ENCODE measurements at regions not wholly inside any gene's neighbourhood (a gene's known extent, or its start where the extent isn't known, plus 50 kb on each side); places are given as distances from the start of the nearest gene placed in this dataset.

DNA sequence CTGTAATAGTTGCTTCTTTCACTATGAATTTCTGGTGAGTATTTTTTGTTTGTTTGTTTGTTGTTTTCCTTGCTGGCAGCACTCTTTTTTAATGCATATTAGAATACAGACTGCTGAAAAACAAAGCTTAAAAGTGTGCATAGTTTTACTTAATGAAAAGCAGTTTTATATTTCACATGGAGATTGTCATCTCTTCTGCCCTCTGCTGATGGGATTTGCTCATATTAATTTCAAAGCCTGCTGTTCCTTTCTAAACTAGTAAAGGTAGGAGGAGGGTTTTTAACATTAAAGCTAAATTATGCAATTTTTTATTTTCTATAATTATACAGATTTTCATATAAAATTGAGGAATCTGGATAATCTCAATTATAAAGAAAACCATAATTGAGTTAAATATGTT, 692.6 kb upstream of the SLITRK1 start:
- intact Hi-C loops (cut with micrococcal nuclease), result no loop called here
- peaks cover 3% of the 10 kb centered on the region for H3K9me3 Mint-ChIP-seq
- H3K4me3 Mint-ChIP-seq, result no peak overlapping the region
- H3K36me3 Mint-ChIP-seq (ENCODE audit: low read depth), result no peaks in the 10 kb centered on the region
- H3K27ac Mint-ChIP-seq, result no peak overlapping the region
- H3K27me3 Mint-ChIP-seq (ENCODE audit: low read depth), result no peaks in the 10 kb centered on the region
- CTCF ChIA-PET, result no interaction called here
- no peaks in the 10 kb centered on the region for H3K4me1 Mint-ChIP-seq (ENCODE audit: low read depth)
- no peak for DNase-seq

- intact Hi-C loops (cut with micrococcal nuclease), result no loop called here
- CTCF ChIA-PET, result no interaction called here
- H3K4me3 Mint-ChIP-seq, result no peak overlapping the region
- peaks cover 5% of the 10 kb centered on the region for H3K9me3 Mint-ChIP-seq
- H3K4me1 Mint-ChIP-seq (ENCODE audit: low read depth), result no peaks in the 10 kb centered on the region
- DNase-seq, result no peak
- no peaks in the 10 kb centered on the region for H3K27me3 Mint-ChIP-seq (ENCODE audit: low read depth)
- no peaks in the 10 kb centered on the region for H3K36me3 Mint-ChIP-seq (ENCODE audit: low read depth)
- no peak overlapping the region for H3K27ac Mint-ChIP-seq
These were observed 689.0 kb upstream of the SLITRK1 start for GRCh38 chr13:84571264-84571663.

DNA sequence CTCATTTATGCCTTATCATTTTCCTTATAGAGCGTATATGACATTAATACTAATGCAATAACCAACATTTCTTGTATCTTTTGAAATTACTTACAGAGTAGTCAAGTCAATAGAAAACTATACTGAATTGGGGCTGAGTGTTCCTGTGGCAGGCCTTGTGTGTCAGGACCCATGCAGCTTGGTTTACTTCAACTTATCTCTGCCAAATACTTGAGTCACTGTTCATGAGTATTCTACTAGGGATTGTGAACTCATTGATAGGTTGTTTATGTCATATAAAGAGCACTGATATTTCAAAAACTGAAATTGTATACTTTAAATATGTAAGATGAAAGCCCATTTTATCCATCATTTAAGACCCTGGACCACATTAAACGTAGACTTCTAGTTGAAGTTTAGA, 688.6 kb upstream of the SLITRK1 start:
- intact Hi-C loops (cut with micrococcal nuclease), result no loop called here
- Mint-ChIP-seq H3K36me3 (ENCODE audit: low read depth) (no peaks in the 10 kb centered on the region), H3K4me1 (ENCODE audit: low read depth) (no peaks in the 10 kb centered on the region), H3K27me3 (ENCODE audit: low read depth) (no peaks in the 10 kb centered on the region), H3K9me3 (peaks cover 5% of the 10 kb centered on the region), H3K4me3 (no peak overlapping the region), H3K27ac (no peak overlapping the region)
- DNase-seq, result no peak
- CTCF ChIA-PET, result no interaction called here

- H3K27ac Mint-ChIP-seq, result no peak overlapping the region
- no peak overlapping the region for H3K4me3 Mint-ChIP-seq
- no peaks in the 10 kb centered on the region for H3K27me3 Mint-ChIP-seq (ENCODE audit: low read depth)
- no peaks in the 10 kb centered on the region for H3K36me3 Mint-ChIP-seq (ENCODE audit: low read depth)
- no peak for DNase-seq
- CTCF ChIA-PET, result no interaction called here
- no peaks in the 10 kb centered on the region for H3K4me1 Mint-ChIP-seq (ENCODE audit: low read depth)
- intact Hi-C loops (cut with micrococcal nuclease), result no loop called here
- H3K9me3 Mint-ChIP-seq, result peaks cover 5% of the 10 kb centered on the region
These were observed 687.1 kb upstream of the SLITRK1 start for GRCh38 chr13:84569366-84569765.

DNA sequence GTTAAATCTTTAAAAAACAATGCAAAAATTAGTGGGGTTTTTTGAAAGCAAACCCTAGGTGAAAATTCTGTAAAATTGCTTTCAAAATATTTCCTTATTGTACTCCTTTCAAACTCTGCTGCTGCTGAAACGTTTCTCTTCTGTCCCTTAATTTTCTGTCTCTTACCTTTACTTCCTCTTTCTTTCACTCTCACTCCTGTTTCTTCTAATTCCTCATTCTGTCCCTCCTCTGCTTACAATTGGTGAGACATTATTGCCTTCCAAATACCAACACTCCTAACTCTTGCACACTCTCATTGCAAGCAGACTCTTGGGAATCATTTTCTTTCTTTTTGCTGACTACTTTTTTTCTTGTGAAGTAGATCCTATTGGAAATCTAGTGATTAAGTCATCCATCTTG, 685.6 kb upstream of the SLITRK1 start:
- H3K4me3 Mint-ChIP-seq, result no peak overlapping the region
- H3K27ac Mint-ChIP-seq, result no peak overlapping the region
- CTCF ChIA-PET, result no interaction called here
- H3K4me1 Mint-ChIP-seq (ENCODE audit: low read depth), result no peaks in the 10 kb centered on the region
- no peaks in the 10 kb centered on the region for H3K36me3 Mint-ChIP-seq (ENCODE audit: low read depth)
- intact Hi-C loops (cut with micrococcal nuclease), result no loop called here
- no peaks in the 10 kb centered on the region for H3K27me3 Mint-ChIP-seq (ENCODE audit: low read depth)
- no peak for DNase-seq
- peaks cover 5% of the 10 kb centered on the region for H3K9me3 Mint-ChIP-seq

- intact Hi-C loops (cut with micrococcal nuclease), result no loop called here
These were observed 684.5 kb upstream of the SLITRK1 start for GRCh38 chr13:84566780-84567179.

DNA sequence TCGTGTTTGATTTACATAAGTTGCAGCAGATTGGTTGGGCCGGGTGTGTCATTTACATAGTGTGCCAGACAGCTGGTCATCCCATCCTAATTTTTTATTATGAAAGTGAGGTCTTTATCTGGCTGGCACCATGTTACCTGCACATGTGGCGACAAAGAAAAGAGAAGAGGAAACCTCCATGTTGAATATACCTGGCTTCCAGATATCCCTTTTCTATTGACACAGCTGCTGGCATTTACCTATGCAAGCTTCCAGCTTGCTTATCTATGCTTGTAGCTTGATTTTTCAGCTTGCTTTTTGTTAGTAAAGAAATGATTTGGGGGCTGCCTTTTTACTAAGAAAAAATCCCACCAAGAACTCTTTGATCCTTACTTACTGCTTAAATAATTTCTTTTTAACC, 681.3 kb upstream of the SLITRK1 start:
- Mint-ChIP-seq H3K27ac (no peak overlapping the region), H3K4me3 (no peak overlapping the region), H3K36me3 (ENCODE audit: low read depth) (no peaks in the 10 kb centered on the region), H3K9me3 (peaks cover 7% of the 10 kb centered on the region), H3K4me1 (ENCODE audit: low read depth) (no peaks in the 10 kb centered on the region), H3K27me3 (ENCODE audit: low read depth) (no peaks in the 10 kb centered on the region)
- CTCF ChIA-PET, result no interaction called here
- intact Hi-C loops (cut with micrococcal nuclease), result no loop called here
- DNase-seq, result no peak

More at GRCh38 chr13:84566780-84567179, 684.5 kb upstream of the SLITRK1 start:
- CTCF ChIA-PET, result no interaction called here
- H3K4me3 Mint-ChIP-seq, result no peak overlapping the region
- peaks cover 5% of the 10 kb centered on the region for H3K9me3 Mint-ChIP-seq
- DNase-seq, result no peak
- no peaks in the 10 kb centered on the region for H3K27me3 Mint-ChIP-seq (ENCODE audit: low read depth)
- H3K27ac Mint-ChIP-seq, result no peak overlapping the region
- H3K4me1 Mint-ChIP-seq (ENCODE audit: low read depth), result no peaks in the 10 kb centered on the region
- no peaks in the 10 kb centered on the region for H3K36me3 Mint-ChIP-seq (ENCODE audit: low read depth)

DNA sequence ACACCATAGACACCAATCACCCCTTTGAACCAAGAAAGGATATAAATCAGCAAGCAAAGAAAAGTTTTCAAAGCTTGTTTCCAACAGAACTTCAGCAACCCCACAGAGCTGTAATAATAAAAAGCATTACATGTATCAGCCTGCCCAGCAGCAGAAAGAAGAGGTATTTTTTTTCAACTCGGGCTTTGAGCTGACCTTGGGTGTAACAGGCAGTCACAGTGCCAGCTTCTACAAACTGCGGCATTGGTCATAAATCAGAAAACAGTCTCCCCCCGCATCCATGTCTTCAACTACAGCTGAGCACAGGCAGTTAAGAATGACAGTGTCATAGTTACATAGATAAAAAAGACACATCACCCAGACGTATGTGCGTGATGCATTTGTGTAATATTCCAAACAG, 671.0 kb upstream of the SLITRK1 start:
- no peak overlapping the region for H3K27ac Mint-ChIP-seq
- no peak overlapping the region for H3K4me3 Mint-ChIP-seq
- no peaks in the 10 kb centered on the region for H3K27me3 Mint-ChIP-seq (ENCODE audit: low read depth)
- CTCF ChIA-PET, result no interaction called here
- H3K36me3 Mint-ChIP-seq (ENCODE audit: low read depth), result no peaks in the 10 kb centered on the region
- H3K4me1 Mint-ChIP-seq (ENCODE audit: low read depth), result no peaks in the 10 kb centered on the region
- no peak for DNase-seq
- peaks cover 7% of the 10 kb centered on the region for H3K9me3 Mint-ChIP-seq
- intact Hi-C loops (cut with micrococcal nuclease), result no loop called here

GRCh38 chr13:84543962-84544361, 661.7 kb upstream of the SLITRK1 start:
- Mint-ChIP-seq H3K9me3 (peaks cover 3% of the 10 kb centered on the region), H3K27me3 (ENCODE audit: low read depth) (no peaks in the 10 kb centered on the region), H3K4me3 (no peak overlapping the region), H3K4me1 (ENCODE audit: low read depth) (no peaks in the 10 kb centered on the region), H3K36me3 (ENCODE audit: low read depth) (no peaks in the 10 kb centered on the region), H3K27ac (no peak overlapping the region)
- no peak for DNase-seq
- intact Hi-C loops (cut with micrococcal nuclease), result no loop called here
- CTCF ChIA-PET, result no interaction called here

DNA sequence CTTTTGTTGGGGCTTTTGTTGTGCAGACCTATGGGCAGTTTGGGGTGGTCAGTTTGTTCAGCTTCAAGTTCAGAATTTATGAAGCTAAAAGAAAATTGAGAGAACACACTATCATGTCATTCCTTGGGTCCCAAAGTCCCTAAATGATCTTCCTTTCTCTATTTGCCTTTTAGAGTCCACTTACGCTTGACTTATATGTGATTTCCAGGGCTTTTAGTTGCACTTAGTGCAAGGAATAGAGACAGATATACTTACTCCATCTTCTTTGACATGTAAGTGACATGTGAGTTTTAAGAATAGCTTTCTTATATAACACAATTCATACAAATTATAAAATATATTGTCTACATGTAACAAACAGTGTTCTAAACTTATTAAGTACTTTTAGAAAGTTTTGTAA, 660.1 kb upstream of the SLITRK1 start:
- Mint-ChIP-seq H3K4me3 (no peak overlapping the region), H3K9me3 (peaks cover 4% of the 10 kb centered on the region), H3K36me3 (ENCODE audit: low read depth) (no peaks in the 10 kb centered on the region), H3K27ac (no peak overlapping the region), H3K4me1 (ENCODE audit: low read depth) (no peaks in the 10 kb centered on the region), H3K27me3 (ENCODE audit: low read depth) (no peaks in the 10 kb centered on the region)
- CTCF ChIA-PET, result no interaction called here
- no peak for DNase-seq
- intact Hi-C loops (cut with micrococcal nuclease), result no loop called here

DNA sequence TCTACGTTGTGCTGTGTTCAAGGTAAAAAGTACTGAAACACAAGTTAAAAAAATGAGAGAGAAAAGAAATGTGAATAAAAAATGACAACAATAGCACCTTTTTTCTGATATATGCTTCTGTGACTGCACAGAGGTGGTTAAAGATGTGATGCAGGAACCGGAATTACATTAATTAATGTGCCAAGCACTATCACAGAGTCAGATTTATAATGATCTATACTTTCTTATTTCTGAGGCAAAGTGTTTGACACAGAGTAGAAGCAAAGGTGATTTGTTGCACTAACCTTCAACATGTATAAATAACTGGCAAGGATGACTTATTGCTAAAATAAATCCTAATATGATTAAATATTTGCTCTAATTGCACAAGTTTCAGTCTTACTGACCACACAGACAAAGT, 654.6 kb upstream of the SLITRK1 start:
- intact Hi-C loops (cut with micrococcal nuclease), result no loop called here
- no peak overlapping the region for H3K4me3 Mint-ChIP-seq
- CTCF ChIA-PET, result no interaction called here

GRCh38 chr13:84528408-84529070, 646.3 kb upstream of the SLITRK1 start:
- Mint-ChIP-seq H3K4me1 (ENCODE audit: low read depth) (no peaks in the 10 kb centered on the region), H3K27ac (no peak overlapping the region), H3K36me3 (ENCODE audit: low read depth) (no peaks in the 10 kb centered on the region), H3K27me3 (ENCODE audit: low read depth) (no peaks in the 10 kb centered on the region), H3K9me3 (peaks cover 1% of the 10 kb centered on the region), H3K4me3 (no peak overlapping the region)
- intact Hi-C loops (cut with micrococcal nuclease), result no loop called here
- CTCF ChIA-PET, result interaction anchor here (0.6 kb wide), 1 partner anchor 1016 kb away, joined by 3 read pairs; no protein-coding TSS in a partner anchor
- DNase-seq, result no peak

More for the DNA sequence above, 654.6 kb upstream of the SLITRK1 start:
- peaks cover 1% of the 10 kb centered on the region for H3K9me3 Mint-ChIP-seq
- no peak overlapping the region for H3K27ac Mint-ChIP-seq
- no peak for DNase-seq
- no peaks in the 10 kb centered on the region for H3K4me1 Mint-ChIP-seq (ENCODE audit: low read depth)
- no peaks in the 10 kb centered on the region for H3K27me3 Mint-ChIP-seq (ENCODE audit: low read depth)
- H3K36me3 Mint-ChIP-seq (ENCODE audit: low read depth), result no peaks in the 10 kb centered on the region

DNA sequence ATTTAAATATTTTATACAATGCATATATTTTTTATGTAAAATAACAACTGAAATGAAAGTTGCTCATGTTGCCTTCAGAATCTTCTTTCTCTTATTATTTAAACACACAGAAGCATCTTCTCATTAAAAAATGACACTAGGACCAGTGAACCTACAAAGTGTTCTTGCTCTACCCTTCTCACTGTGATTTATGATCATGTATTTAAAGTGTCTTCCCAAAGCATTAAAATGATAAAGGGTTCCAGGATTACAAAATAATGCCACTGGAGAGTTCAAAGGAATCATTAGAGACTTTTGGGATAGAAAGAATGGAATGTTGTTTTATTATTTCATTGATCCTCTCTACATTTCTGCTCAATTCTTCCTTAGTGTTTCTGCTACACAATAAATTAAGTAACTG, 643.6 kb upstream of the SLITRK1 start:
- intact Hi-C loops (cut with micrococcal nuclease), result no loop called here
- no peaks in the 10 kb centered on the region for H3K36me3 Mint-ChIP-seq (ENCODE audit: low read depth)
- no peak overlapping the region for H3K27ac Mint-ChIP-seq
- peaks cover 1% of the 10 kb centered on the region for H3K9me3 Mint-ChIP-seq
- no peak overlapping the region for H3K4me3 Mint-ChIP-seq
- CTCF ChIA-PET, result no interaction called here
- no peaks in the 10 kb centered on the region for H3K4me1 Mint-ChIP-seq (ENCODE audit: low read depth)
- no peak for DNase-seq
- H3K27me3 Mint-ChIP-seq (ENCODE audit: low read depth), result no peaks in the 10 kb centered on the region

DNA sequence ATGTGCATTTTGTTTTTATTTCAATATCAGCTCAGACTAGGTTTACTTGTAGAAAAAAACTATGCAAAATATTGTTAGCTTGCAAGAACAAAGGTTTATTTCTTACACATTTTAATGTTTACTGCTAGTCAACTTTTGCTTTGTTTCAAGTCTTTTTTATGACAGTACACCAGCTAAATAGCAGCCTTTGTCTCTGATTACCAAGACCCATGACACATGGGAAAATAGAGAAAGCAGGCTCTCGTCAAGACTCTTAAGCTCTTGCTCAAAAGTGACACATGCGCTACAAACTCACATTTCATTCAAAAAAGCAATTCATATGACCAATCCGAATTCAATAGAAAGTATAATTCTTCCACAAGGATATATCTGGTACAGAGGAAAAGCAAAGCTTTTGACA, 642.3 kb upstream of the SLITRK1 start:
- H3K4me1 Mint-ChIP-seq (ENCODE audit: low read depth), result no peaks in the 10 kb centered on the region
- H3K27ac Mint-ChIP-seq, result no peak overlapping the region
- CTCF ChIA-PET, result no interaction called here
- DNase-seq, result no peak
- H3K36me3 Mint-ChIP-seq (ENCODE audit: low read depth), result no peaks in the 10 kb centered on the region
- no peak overlapping the region for H3K4me3 Mint-ChIP-seq
- intact Hi-C loops (cut with micrococcal nuclease), result no loop called here
- no peaks in the 10 kb centered on the region for H3K27me3 Mint-ChIP-seq (ENCODE audit: low read depth)
- peaks cover 1% of the 10 kb centered on the region for H3K9me3 Mint-ChIP-seq
